GM19025 (cell line): ENCODE measurements at regions not wholly inside any gene's neighbourhood (a gene's known extent, or its start where the extent isn't known, plus 50 kb on each side); places are given as distances from the start of the nearest gene placed in this dataset.

Source experiments
- ATAC-seq: cut with Tn5 transposase; IDR thresholded peaks from one replicate; pipeline ENCODE4 v1.9.1; 2021; ENCODE audit warnings: mild to moderate bottlenecking, low read depth, moderate library complexity; ENCODE audit not compliant: unreplicated experiment

- ATAC-seq, result no peak
These were observed 50.2 kb upstream of the XPA start for GRCh38 chr9:97747201-97747965.

- ATAC-seq, result no peak
These were observed 51.4 kb upstream of the XPA start for GRCh38 chr9:97748525-97748924.

GRCh38 chr9:97749928-97750327, 52.8 kb upstream of the XPA start:
- no peak for ATAC-seq

- ATAC-seq, result no peak
These were observed 54.4 kb upstream of the XPA start for GRCh38 chr9:97751531-97751930.

- no peak for ATAC-seq
These were observed 55.1 kb upstream of the XPA start for GRCh38 chr9:97752274-97752673.

- no peak for ATAC-seq
These were observed 56.2 kb upstream of the XPA start for GRCh38 chr9:97753364-97753763.

GRCh38 chr9:97753975-97754374, 56.8 kb upstream of the XPA start:
- no peak for ATAC-seq

GRCh38 chr9:97755618-97756267, 58.6 kb upstream of the XPA start:
- ATAC-seq, result no peak

GRCh38 chr9:97756991-97757390, 59.9 kb upstream of the XPA start:
- no peak for ATAC-seq

GRCh38 chr9:97758334-97758916, 61.3 kb upstream of the XPA start:
- no peak for ATAC-seq

- ATAC-seq, result no peak
These were observed 62.6 kb upstream of the XPA start for GRCh38 chr9:97759581-97760288.

GRCh38 chr9:97761056-97761598, 64.0 kb upstream of the XPA start:
- no peak for ATAC-seq

- no peak for ATAC-seq
These were observed 64.7 kb upstream of the XPA start for GRCh38 chr9:97761879-97762278.

GRCh38 chr9:97763874-97764273, 66.7 kb upstream of the XPA start:
- ATAC-seq, result no peak

- no peak for ATAC-seq
These were observed 69.0 kb upstream of the XPA start for GRCh38 chr9:97766092-97766491.

- no peak for ATAC-seq
These were observed 69.5 kb upstream of the XPA start for GRCh38 chr9:97766610-97767009.

- ATAC-seq, result no peak
These were observed 70.8 kb upstream of the XPA start for GRCh38 chr9:97767891-97768290.

- ATAC-seq, result no peak
These were observed 71.6 kb upstream of the XPA start for GRCh38 chr9:97768746-97769145.

- ATAC-seq, result no peak
These were observed 72.1 kb upstream of the XPA start for GRCh38 chr9:97769208-97769607.

GRCh38 chr9:97770808-97771372, 73.8 kb upstream of the XPA start:
- no peak for ATAC-seq

- no peak for ATAC-seq
These were observed 74.5 kb upstream of the XPA start for GRCh38 chr9:97771641-97772040.
